ENCODE measurements at regions not wholly inside any gene's neighbourhood (a gene's known extent, or its start where the extent isn't known, plus 50 kb on each side); places are given as distances from the start of the nearest gene placed in this dataset.

- TF ChIP-seq CTCF (conservative IDR thresholded peaks at IDR 0.05) (no peak), ZFX (IDR thresholded peaks at IDR 0.05) (no peak)
- no peak overlapping the region for H3K27ac ChIP-seq
Observed at GRCh38 chr18:73777356-73778031, 370.1 kb downstream of the FBXO15 start.

GRCh38 chr18:73774811-73775509 is 372.7 kb downstream of the FBXO15 start:
- TF ChIP-seq ZFX (IDR thresholded peaks at IDR 0.05) (no peak), CTCF (conservative IDR thresholded peaks at IDR 0.05) (peak; percentile 52)

GRCh38 chr18:73768043-73768442 is 379.6 kb downstream of the FBXO15 start:
- no peak overlapping the region for H3K27ac ChIP-seq
- TF ChIP-seq ZFX (IDR thresholded peaks at IDR 0.05) (no peak), CTCF (conservative IDR thresholded peaks at IDR 0.05) (no peak)

More at GRCh38 chr18:73774811-73775509, 372.7 kb downstream of the FBXO15 start:
- H3K27ac ChIP-seq = peak overlapping the region; percentile 37

- no peak for TF ChIP-seq ZFX (IDR thresholded peaks at IDR 0.05)
- TF ChIP-seq CTCF (conservative IDR thresholded peaks at IDR 0.05) = no peak
- H3K27ac ChIP-seq = no peak overlapping the region; the same call in 1 of the 2 replicates
Observed at GRCh38 chr18:73766910-73767515, 380.6 kb downstream of the FBXO15 start.

- H3K27ac ChIP-seq = no peak overlapping the region
- no peak for TF ChIP-seq ZFX (IDR thresholded peaks at IDR 0.05)
- TF ChIP-seq CTCF (conservative IDR thresholded peaks at IDR 0.05) = no peak
Observed at GRCh38 chr18:73758446-73758845, 389.2 kb downstream of the FBXO15 start.

GRCh38 chr18:73756256-73757091 is 391.2 kb downstream of the FBXO15 start:
- H3K27ac ChIP-seq = peak overlapping the region; percentile 69
- TF ChIP-seq ZFX (IDR thresholded peaks at IDR 0.05) = no peak
- TF ChIP-seq CTCF (conservative IDR thresholded peaks at IDR 0.05) = no peak

All from C4-2B (cell line).